ENCODE measurements at regions not wholly inside any gene's neighbourhood (a gene's known extent, or its start where the extent isn't known, plus 50 kb on each side); places are given as distances from the start of the nearest gene placed in this dataset.

GRCh38 chr9:29613773-29614172 lies 2040.5 kb upstream of the C9orf72 start:
- H2BK120ac ChIP-seq (ENCODE audit: low read depth, low read length): no peak overlapping the region
- no peaks in the 10 kb centered on the region for H3K79me1 ChIP-seq (ENCODE audit: low read depth in 1 of 2, low read length in 2 of 2)
- no peak overlapping the region for H2BK20ac ChIP-seq (ENCODE audit: low read depth, low read length)
- H3K18ac ChIP-seq (ENCODE audit: low read depth, low read length): no peak overlapping the region
- H4K8ac ChIP-seq (ENCODE audit: low read depth in 2 of 2, low read length in 2 of 2): no peak overlapping the region
- no peak overlapping the region for H3K23ac ChIP-seq (ENCODE audit: low read depth, low read length)
- H3K27ac ChIP-seq (ENCODE audit: insufficient read depth, low read length): no peak overlapping the region
- H4K91ac ChIP-seq (ENCODE audit: insufficient read depth, low read depth, low read length): no peak overlapping the region
- intact Hi-C loops (cut with micrococcal nuclease): no loop called here
- dilution Hi-C loops (cut with HindIII; ENCODE audit: low sequenced_read_pairs, unreplicated experiment): no loop called here
- no peaks in the 10 kb centered on the region for H3K27me3 ChIP-seq (ENCODE audit: control insufficient read depth, insufficient read depth, low read length)
- no peak overlapping the region for H3K56ac ChIP-seq (ENCODE audit: extremely low read depth, insufficient read depth, low read length)
- no peaks in the 10 kb centered on the region for H4K20me1 ChIP-seq (ENCODE audit: insufficient read depth, low read length)
- BruUV-seq (replicated peaks): no TSS peak
- no peak overlapping the region for H3K4ac ChIP-seq (ENCODE audit: low read depth, low read length)
- POLR2A ChIA-PET (ENCODE audit: unreplicated experiment): no interaction called here
- in situ Hi-C loops (cut with MboI; ENCODE audit: low sequenced_read_pairs): no loop called here
- no peaks in the 10 kb centered on the region for H3K36me3 ChIP-seq (ENCODE audit: control insufficient read depth, insufficient read depth, low read length)
- H3K9me1 ChIP-seq (ENCODE audit: insufficient read depth, low read length): no peaks in the 10 kb centered on the region
- no CpG with 5 or more reads among the region's 1 CpG for WGBS, 2 experiments (ENCODE audit: extremely low coverage in 2 of 2, insufficient read length in 1 of 2)
- no peak overlapping the region for H3K4me3 ChIP-seq (ENCODE audit: insufficient read depth, low read depth, low read length)
- no peaks in the 10 kb centered on the region for H3K9me3 ChIP-seq (ENCODE audit: control insufficient read depth, insufficient read depth, low read length)
- no peak overlapping the region for H2AFZ ChIP-seq (replicated peaks; ENCODE audit: low read length, poor library complexity)
- H3K4me1 ChIP-seq (ENCODE audit: control insufficient read depth, insufficient read depth, low read length): no peaks in the 10 kb centered on the region
- no peak overlapping the region for H2AK9ac ChIP-seq (replicated peaks; ENCODE audit: low read depth, low read length, poor library complexity)
- no peak overlapping the region for H3K14ac ChIP-seq (replicated peaks; ENCODE audit: low read depth, low read length)
- TF ChIP-seq CHD1 (IDR thresholded peaks at IDR 0.05; ENCODE audit: low read depth, low read length): no peak
- no peak for TF ChIP-seq RFX5 (IDR thresholded peaks at IDR 0.05; ENCODE audit: low read depth, low read length)
- TF ChIP-seq SMC3 (IDR thresholded peaks at IDR 0.05; ENCODE audit: low read depth, low read length): no peak
- no peak for TF ChIP-seq NFE2L2 (IDR thresholded peaks at IDR 0.05; ENCODE audit: low read depth, low read length)
- TF ChIP-seq POLR2A (IDR thresholded peaks at IDR 0.05; ENCODE audit: low read depth, low read length): no peak
- no peak overlapping the region for H3K9ac ChIP-seq (ENCODE audit: low read depth, low read length)
- H3K4me2 ChIP-seq (ENCODE audit: low read depth, low read length): no peak overlapping the region
- DNase-seq: no peak
- CTCF ChIA-PET: no interaction called here
- no peak overlapping the region for H4K5ac ChIP-seq (ENCODE audit: low read depth, low read length)
- H2BK15ac ChIP-seq (ENCODE audit: low read depth, low read length): no peak overlapping the region
- no peak overlapping the region for H2AK5ac ChIP-seq (ENCODE audit: low read depth, low read length)
- ATAC-seq (ENCODE audit: low read depth): no peak
- no peak overlapping the region for H2BK5ac ChIP-seq (ENCODE audit: low read depth, low read length, poor library complexity, severe bottlenecking)
